Right hindlimb (tissue), 1 donor: ENCODE measurements at regions not wholly inside any gene's neighbourhood (a gene's known extent, or its start where the extent isn't known, plus 50 kb on each side); places are given as distances from the start of the nearest gene placed in this dataset.
A peak's percentile ranks its signal among the peaks of the same experiment; 100 is the strongest.
"Not testable (repeated sequence)": the region's sequence is repeated elsewhere in the genome, so short reads cannot be mapped to it uniquely, and the experiment has no call there.

Source experiments
- DNase-seq: peaks from one replicate; pipeline ENCODE4 v3.0.0-alpha.2; 2018

- no peak for DNase-seq
Observed at GRCh38 chr9:16057541-16057940, 504.7 kb downstream of the CCDC171 start.

- no peak for DNase-seq
Observed at GRCh38 chr9:16058131-16058549, 505.3 kb downstream of the CCDC171 start.

GRCh38 chr9:16060436-16061129, 507.7 kb downstream of the CCDC171 start:
- no peak for DNase-seq

- DNase-seq: no peak
Observed at GRCh38 chr9:16062542-16063240, 509.8 kb downstream of the CCDC171 start.

- DNase-seq: no peak
Observed at GRCh38 chr9:16063241-16063591, 510.4 kb downstream of the CCDC171 start.

GRCh38 chr9:16064771-16065170, 511.9 kb downstream of the CCDC171 start:
- DNase-seq: no peak

GRCh38 chr9:16066201-16066600, 513.4 kb downstream of the CCDC171 start:
- not testable (repeated sequence) for DNase-seq

GRCh38 chr9:16068476-16068875, 515.6 kb downstream of the CCDC171 start:
- no peak for DNase-seq

- no peak for DNase-seq
Observed at GRCh38 chr9:16069249-16069648, 516.4 kb downstream of the CCDC171 start.

- peak; percentile 75 for DNase-seq
Observed at GRCh38 chr9:16069671-16070454, 517.0 kb downstream of the CCDC171 start.

GRCh38 chr9:16070455-16071145, 517.8 kb downstream of the CCDC171 start:
- peak; percentile 80 for DNase-seq

- DNase-seq: no peak
Observed at GRCh38 chr9:16071400-16071799, 518.6 kb downstream of the CCDC171 start.

- DNase-seq: no peak
Observed at GRCh38 chr9:16074963-16075362, 522.1 kb downstream of the CCDC171 start.

GRCh38 chr9:16075696-16076095, 522.9 kb downstream of the CCDC171 start:
- DNase-seq: no peak

- no peak for DNase-seq
Observed at GRCh38 chr9:16076511-16076910, 523.7 kb downstream of the CCDC171 start.

GRCh38 chr9:16082796-16083195, 530.0 kb downstream of the CCDC171 start:
- DNase-seq: no peak

- no peak for DNase-seq
Observed at GRCh38 chr9:16085167-16085726, 532.4 kb downstream of the CCDC171 start.

GRCh38 chr9:16090907-16091629, 538.2 kb downstream of the CCDC171 start:
- DNase-seq: no peak

GRCh38 chr9:16092142-16093091, 539.6 kb downstream of the CCDC171 start:
- peak; percentile 74 for DNase-seq

- no peak for DNase-seq
Observed at GRCh38 chr9:16098306-16098705, 545.5 kb downstream of the CCDC171 start.
